HepG2 (cell line): ENCODE measurements at regions not wholly inside any gene's neighbourhood (a gene's known extent, or its start where the extent isn't known, plus 50 kb on each side); places are given as distances from the start of the nearest gene placed in this dataset.
A peak's percentile ranks its signal among the peaks of the same experiment; 100 is the strongest.

Source experiments
- ELF3 ChIP-seq: IDR thresholded peaks from 2 replicates; pipeline ENCODE4 v1.6.1; 2016; ENCODE audit warnings: missing genetic modification reagents, missing compliant biosample characterization
- KAT8 ChIP-seq: IDR thresholded peaks from 2 replicates; pipeline ENCODE4 v1.6.1; 2016; ENCODE audit warnings: missing genetic modification reagents, missing compliant biosample characterization
- KDM2A ChIP-seq: sonication (generic); formaldehyde crosslinking; IDR thresholded peaks from 2 replicates; pipeline ENCODE4 v1.4.0; 2020; ENCODE audit warnings: low read depth, missing genetic modification reagents, borderline replicate concordance
- RERE ChIP-seq: IDR thresholded peaks from 2 replicates; pipeline ENCODE4 v1.6.1; 2016; ENCODE audit warnings: low read depth, missing genetic modification reagents, missing compliant biosample characterization
- SNAI1 ChIP-seq: sonication (generic); formaldehyde crosslinking; IDR thresholded peaks from 2 replicates; pipeline ENCODE4 v1.5.0; 2020; ENCODE audit warnings: mild to moderate bottlenecking, missing genetic modification reagents, borderline replicate concordance
- SNAPC4 ChIP-seq: sonication (generic); formaldehyde crosslinking; IDR thresholded peaks from 2 replicates; pipeline ENCODE4 v1.4.0; 2020; ENCODE audit warnings: mild to moderate bottlenecking, missing genetic modification reagents
- ZNF280B ChIP-seq: sonication (generic); formaldehyde crosslinking; IDR thresholded peaks from 2 replicates; pipeline ENCODE4 v1.5.0; 2020; ENCODE audit warnings: missing genetic modification reagents, mild to moderate bottlenecking, borderline replicate concordance
- ZNF282 ChIP-seq: fragments of 450-650 bp; IDR thresholded peaks from 2 replicates; pipeline ENCODE4 v1.6.1; 2018; ENCODE audit not compliant: partially characterized antibody
- ZNF292 ChIP-seq: sonication (generic); formaldehyde crosslinking; IDR thresholded peaks from 2 replicates; pipeline ENCODE4 v1.8.1; 2022; ENCODE audit warnings: mild to moderate bottlenecking, low read depth, missing genetic modification reagents, borderline replicate concordance
- ZNF329 ChIP-seq: sonication (generic); formaldehyde crosslinking; IDR thresholded peaks from 2 replicates; pipeline ENCODE4 v1.9.0; 2021; ENCODE audit warnings: low read depth, mild to moderate bottlenecking, missing genetic modification reagents
- ZNF652 ChIP-seq: IDR thresholded peaks from 2 replicates; pipeline ENCODE4 v1.6.1; 2016; ENCODE audit warnings: low read depth, borderline replicate concordance
- ZSCAN22 ChIP-seq: sonication (generic); formaldehyde crosslinking; IDR thresholded peaks from 2 replicates; pipeline ENCODE4 v1.4.0; 2020; ENCODE audit warnings: mild to moderate bottlenecking, missing genetic modification reagents
- TF ChIP-seq, protein P1 (sequence below): IDR thresholded peaks from 2 replicates; pipeline ENCODE4 v1.6.1; 2016; ENCODE audit warnings: missing compliant biosample characterization, missing genetic modification reagents, borderline replicate concordance
- TF ChIP-seq, protein P2 (sequence below): IDR thresholded peaks from 2 replicates; pipeline ENCODE4 v1.6.1; 2016; ENCODE audit warnings: low read depth

- TF ChIP-seq, protein P1, sequence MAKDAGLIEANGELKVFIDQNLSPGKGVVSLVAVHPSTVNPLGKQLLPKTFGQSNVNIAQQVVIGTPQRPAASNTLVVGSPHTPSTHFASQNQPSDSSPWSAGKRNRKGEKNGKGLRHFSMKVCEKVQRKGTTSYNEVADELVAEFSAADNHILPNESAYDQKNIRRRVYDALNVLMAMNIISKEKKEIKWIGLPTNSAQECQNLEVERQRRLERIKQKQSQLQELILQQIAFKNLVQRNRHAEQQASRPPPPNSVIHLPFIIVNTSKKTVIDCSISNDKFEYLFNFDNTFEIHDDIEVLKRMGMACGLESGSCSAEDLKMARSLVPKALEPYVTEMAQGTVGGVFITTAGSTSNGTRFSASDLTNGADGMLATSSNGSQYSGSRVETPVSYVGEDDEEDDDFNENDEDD (CRISPR knock-in tag) = 0 out of 2 replicates have a peak, but pooled peaks have one; percentile 33
- TF ChIP-seq ELF3 (CRISPR knock-in tag) = peak; percentile 57
- TF ChIP-seq ZNF282 = no peak
- no peak for TF ChIP-seq ZNF329
- peak; percentile 72 for TF ChIP-seq KAT8 (CRISPR knock-in tag)
- TF ChIP-seq ZNF280B (CRISPR knock-in tag) = 0 out of 2 replicates have a peak, but pooled peaks have one; percentile 18
- no peak for TF ChIP-seq SNAI1 (CRISPR knock-in tag)
- TF ChIP-seq ZNF292 (CRISPR knock-in tag) = 0 out of 2 replicates have a peak, but pooled peaks have one; percentile 42
- TF ChIP-seq SNAPC4 (CRISPR knock-in tag) = no peak
- no peak for TF ChIP-seq ZSCAN22 (CRISPR knock-in tag)
- TF ChIP-seq RERE (CRISPR knock-in tag) = no peak
- peak; percentile 84; the same call in 1 of the 2 replicates for TF ChIP-seq KDM2A (CRISPR knock-in tag)
- TF ChIP-seq ZNF652 (CRISPR knock-in tag) = no peak
- TF ChIP-seq, protein P2, sequence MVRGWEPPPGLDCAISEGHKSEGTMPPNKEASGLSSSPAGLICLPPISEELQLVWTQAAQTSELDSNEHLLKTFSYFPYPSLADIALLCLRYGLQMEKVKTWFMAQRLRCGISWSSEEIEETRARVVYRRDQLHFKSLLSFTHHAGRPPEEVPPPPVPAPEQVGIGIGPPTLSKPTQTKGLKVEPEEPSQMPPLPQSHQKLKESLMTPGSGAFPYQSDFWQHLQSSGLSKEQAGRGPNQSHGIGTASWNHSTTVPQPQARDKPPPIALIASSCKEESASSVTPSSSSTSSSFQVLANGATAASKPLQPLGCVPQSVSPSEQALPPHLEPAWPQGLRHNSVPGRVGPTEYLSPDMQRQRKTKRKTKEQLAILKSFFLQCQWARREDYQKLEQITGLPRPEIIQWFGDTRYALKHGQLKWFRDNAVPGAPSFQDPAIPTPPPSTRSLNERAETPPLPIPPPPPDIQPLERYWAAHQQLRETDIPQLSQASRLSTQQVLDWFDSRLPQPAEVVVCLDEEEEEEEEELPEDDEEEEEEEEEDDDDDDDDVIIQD (CRISPR knock-in tag) = peak; percentile 39; the same call in 1 of the 2 replicates
Measured at GRCh38 chr17:27381007-27381501, 75.2 kb upstream of the KSR1 start (continued).
